ENCODE measurements at regions not wholly inside any gene's neighbourhood (a gene's known extent, or its start where the extent isn't known, plus 50 kb on each side); places are given as distances from the start of the nearest gene placed in this dataset.

- CTCF ChIA-PET = interaction anchor here (1.2 kb wide), 1 partner anchor 15 kb away, joined by 3 read pairs; no protein-coding TSS in a partner anchor
- no peaks in the 10 kb centered on the region for H3K27me3 ChIP-seq (ENCODE audit: insufficient read depth)
- TF ChIP-seq NRF1 (IDR thresholded peaks at IDR 0.05; ENCODE audit: low read depth, low read length) = no peak
- TF ChIP-seq, protein P1, sequence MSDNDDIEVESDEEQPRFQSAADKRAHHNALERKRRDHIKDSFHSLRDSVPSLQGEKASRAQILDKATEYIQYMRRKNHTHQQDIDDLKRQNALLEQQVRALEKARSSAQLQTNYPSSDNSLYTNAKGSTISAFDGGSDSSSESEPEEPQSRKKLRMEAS (IDR thresholded peaks at IDR 0.05; ENCODE audit: low read depth) = no peak
- no peak for TF ChIP-seq GABPA (IDR thresholded peaks at IDR 0.05; ENCODE audit: low read depth)
- TF ChIP-seq MXI1 (IDR thresholded peaks at IDR 0.05; ENCODE audit: low read depth, low read length) = no peak
- TF ChIP-seq, protein P2, sequence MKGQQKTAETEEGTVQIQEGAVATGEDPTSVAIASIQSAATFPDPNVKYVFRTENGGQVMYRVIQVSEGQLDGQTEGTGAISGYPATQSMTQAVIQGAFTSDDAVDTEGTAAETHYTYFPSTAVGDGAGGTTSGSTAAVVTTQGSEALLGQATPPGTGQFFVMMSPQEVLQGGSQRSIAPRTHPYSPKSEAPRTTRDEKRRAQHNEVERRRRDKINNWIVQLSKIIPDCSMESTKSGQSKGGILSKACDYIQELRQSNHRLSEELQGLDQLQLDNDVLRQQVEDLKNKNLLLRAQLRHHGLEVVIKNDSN (IDR thresholded peaks at IDR 0.05; ENCODE audit: borderline replicate concordance, low read depth) = no peak
- TF ChIP-seq ELF1 (IDR thresholded peaks at IDR 0.05) = no peak
- no peak for TF ChIP-seq TCF12 (IDR thresholded peaks at IDR 0.05)
- peak; percentile 72; the same call in 1 of the 2 replicates for TF ChIP-seq RCOR1 (IDR thresholded peaks at IDR 0.05; ENCODE audit: low read length)
- no peak for TF ChIP-seq YY1 (IDR thresholded peaks at IDR 0.05; ENCODE audit: low read depth)
- TF ChIP-seq JUND (IDR thresholded peaks at IDR 0.05) = no peak
- no peak for TF ChIP-seq TEAD4 (IDR thresholded peaks at IDR 0.05; ENCODE audit: borderline replicate concordance, insufficient read depth)
- no peak for TF ChIP-seq NFIC (IDR thresholded peaks at IDR 0.05; ENCODE audit: borderline replicate concordance)
- TF ChIP-seq EP300 (IDR thresholded peaks at IDR 0.05; ENCODE audit: borderline replicate concordance in 1 of 2, low read depth in 1 of 2, low read length in 1 of 2) = peak in 1 of 2 experiments; percentile 85; a peak in 2 of 4 replicates
- no peak for TF ChIP-seq MEF2A (IDR thresholded peaks at IDR 0.05; ENCODE audit: borderline replicate concordance, low read depth)
- TF ChIP-seq IRF3 (IDR thresholded peaks at IDR 0.05; ENCODE audit: low read depth, low read length) = no peak
- peak; percentile 59 for TF ChIP-seq GATA2 (CRISPR knock-in tag; IDR thresholded peaks at IDR 0.05)
- TF ChIP-seq PBX3 (IDR thresholded peaks at IDR 0.05) = no peak
- no peak for TF ChIP-seq EZH2phosphoT487 (IDR thresholded peaks at IDR 0.05; ENCODE audit: borderline replicate concordance, low read depth)
- no peak for TF ChIP-seq CHD2 (IDR thresholded peaks at IDR 0.05; ENCODE audit: low read length, partially characterized antibody)
- peak; percentile 53 for TF ChIP-seq FOXJ3 (CRISPR knock-in tag; IDR thresholded peaks at IDR 0.05)
- no peak for TF ChIP-seq RFX5 (IDR thresholded peaks at IDR 0.05; ENCODE audit: low read length)
- no peak for TF ChIP-seq SIN3A (IDR thresholded peaks at IDR 0.05; ENCODE audit: borderline replicate concordance, low read depth, low read length)
- TF ChIP-seq, protein P3, sequence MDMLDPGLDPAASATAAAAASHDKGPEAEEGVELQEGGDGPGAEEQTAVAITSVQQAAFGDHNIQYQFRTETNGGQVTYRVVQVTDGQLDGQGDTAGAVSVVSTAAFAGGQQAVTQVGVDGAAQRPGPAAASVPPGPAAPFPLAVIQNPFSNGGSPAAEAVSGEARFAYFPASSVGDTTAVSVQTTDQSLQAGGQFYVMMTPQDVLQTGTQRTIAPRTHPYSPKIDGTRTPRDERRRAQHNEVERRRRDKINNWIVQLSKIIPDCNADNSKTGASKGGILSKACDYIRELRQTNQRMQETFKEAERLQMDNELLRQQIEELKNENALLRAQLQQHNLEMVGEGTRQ (IDR thresholded peaks at IDR 0.05; ENCODE audit: borderline replicate concordance, low read depth, low read length) = no peak
- no peak for TF ChIP-seq FOXM1 (IDR thresholded peaks at IDR 0.05; ENCODE audit: low read depth)
- TF ChIP-seq, protein P4, sequence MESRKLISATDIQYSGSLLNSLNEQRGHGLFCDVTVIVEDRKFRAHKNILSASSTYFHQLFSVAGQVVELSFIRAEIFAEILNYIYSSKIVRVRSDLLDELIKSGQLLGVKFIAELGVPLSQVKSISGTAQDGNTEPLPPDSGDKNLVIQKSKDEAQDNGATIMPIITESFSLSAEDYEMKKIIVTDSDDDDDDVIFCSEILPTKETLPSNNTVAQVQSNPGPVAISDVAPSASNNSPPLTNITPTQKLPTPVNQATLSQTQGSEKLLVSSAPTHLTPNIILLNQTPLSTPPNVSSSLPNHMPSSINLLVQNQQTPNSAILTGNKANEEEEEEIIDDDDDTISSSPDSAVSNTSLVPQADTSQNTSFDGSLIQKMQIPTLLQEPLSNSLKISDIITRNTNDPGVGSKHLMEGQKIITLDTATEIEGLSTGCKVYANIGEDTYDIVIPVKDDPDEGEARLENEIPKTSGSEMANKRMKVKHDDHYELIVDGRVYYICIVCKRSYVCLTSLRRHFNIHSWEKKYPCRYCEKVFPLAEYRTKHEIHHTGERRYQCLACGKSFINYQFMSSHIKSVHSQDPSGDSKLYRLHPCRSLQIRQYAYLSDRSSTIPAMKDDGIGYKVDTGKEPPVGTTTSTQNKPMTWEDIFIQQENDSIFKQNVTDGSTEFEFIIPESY (IDR thresholded peaks at IDR 0.05; ENCODE audit: borderline replicate concordance, low read depth) = no peak
- no peak for TF ChIP-seq SMC3 (IDR thresholded peaks at IDR 0.05; ENCODE audit: low read depth, low read length)
- TF ChIP-seq RXRA (IDR thresholded peaks at IDR 0.05; ENCODE audit: borderline replicate concordance, low read depth) = no peak
- TF ChIP-seq RAD21 (IDR thresholded peaks at IDR 0.05; ENCODE audit: low read length) = 0 out of 2 replicates have a peak, but pooled peaks have one; percentile 22
These were observed 54.7 kb downstream of the ASCL1 start for GRCh38 chr12:103011974-103012763.

More at GRCh38 chr12:103011974-103012763, 54.7 kb downstream of the ASCL1 start:
- no peaks in the 10 kb centered on the region for H3K79me2 ChIP-seq (ENCODE audit: insufficient read depth)
- H3F3A ChIP-seq (replicated peaks; ENCODE audit: insufficient read depth) = no peaks in the 10 kb centered on the region
- peaks cover 0 to 25% of the 10 kb centered on the region in 2 experiments; a peak in 2 of 4 replicates for H3K4me1 ChIP-seq (ENCODE audit: control insufficient read depth in 1 of 2, insufficient read depth in 2 of 2, low read depth in 1 of 2, low read length in 1 of 2)
- DNase-seq = peak; percentile 58
- POLR2A ChIA-PET = no interaction called here
- H2AFZ ChIP-seq (ENCODE audit: low read depth) = no peak overlapping the region
- no peaks in the 10 kb centered on the region; the same call in 1 of the 2 replicates for H3K9me3 ChIP-seq
- H4K20me1 ChIP-seq (ENCODE audit: insufficient read depth) = no peaks in the 10 kb centered on the region
- no peak overlapping the region for H3K9ac ChIP-seq
- H3K4me2 ChIP-seq = no peak overlapping the region
- no peak overlapping the region for H3K4me3 ChIP-seq (ENCODE audit: low read depth in 2 of 2, low read length in 1 of 2)
- peak overlapping the region in 1 of 2 experiments; percentile 97; a peak in 2 of 4 replicates for H3K27ac ChIP-seq (ENCODE audit: low read depth in 2 of 2, low read length in 1 of 2)
- H3K9me2 ChIP-seq = no peaks in the 10 kb centered on the region
- H3K36me3 ChIP-seq (replicated peaks in 1 of 2; ENCODE audit: control insufficient read depth in 1 of 2, insufficient read depth in 2 of 2, low read length in 1 of 2) = no peaks in the 10 kb centered on the region
- WGBS (ENCODE audit: low lambda C conversion rate) = 17% methylated on average over 4 of the region's 4 CpGs
